Thyroid gland (tissue), 4 donors: ENCODE measurements at regions not wholly inside any gene's neighbourhood (a gene's known extent, or its start where the extent isn't known, plus 50 kb on each side); places are given as distances from the start of the nearest gene placed in this dataset.

Experiments used
- DNase-seq, 2 donors: peaks; one replicate each; pipeline ENCODE4 v3.0.0-alpha.2; 2019
- H3K27ac ChIP-seq, 3 donors: fragments of 200-600 bp; sonication (generic); 1 replicate in 2 of 3; 2 replicates in 1 of 3; pipeline ENCODE4 v1.5.1; 2016 to 2019; ENCODE audit warnings: mild to moderate bottlenecking in 1 of 3, moderate library complexity in 1 of 3
- H3K27me3 ChIP-seq: fragments of 200-600 bp; sonication (generic); one replicate; pipeline ENCODE4 v1.5.1; 2019
- H3K36me3 ChIP-seq, 2 donors: fragments of 200-600 bp; sonication (generic); one replicate each; pipeline ENCODE4 v1.5.1; 2016 to 2019
- H3K4me1 ChIP-seq, 2 donors: fragments of 200-600 bp; sonication (generic); one replicate each; pipeline ENCODE4 v1.5.1; 2017 to 2019
- H3K4me3 ChIP-seq, 3 donors: fragments of 200-600 bp; sonication (generic); replicated peaks in 1 of 3; 1 replicate in 2 of 3; 2 replicates in 1 of 3; pipeline ENCODE4 v1.5.1; 2016; ENCODE audit warnings: mild to moderate bottlenecking in 1 of 3
- H3K9me3 ChIP-seq: fragments of 200-600 bp; sonication (generic); one replicate; pipeline ENCODE4 v1.5.1; 2017
- POLR2A ChIP-seq, 2 donors: fragments of 450-650 bp; IDR thresholded peaks; one replicate each; pipeline ENCODE4 v1.6.1; 2017; ENCODE audit warnings: antibody characterized with exemption in 2 of 2, mild to moderate bottlenecking in 2 of 2, moderate library complexity in 1 of 2
- WGBS, 2 donors: methylation state at CpG; one replicate each; pipeline ENCODE4 v1.1.5; 2017; 5-methylcytosine and 5-hydroxymethylcytosine counted together
- intact Hi-C: fragments of 100-400 bp; cut with DNase I; formaldehyde crosslinking; loops from one replicate; pipeline ENCODE4 v1.15.1; 2023
- TF ChIP-seq, protein P1 (sequence below), 6 experiments: fragments of 200-600 bp in 3 of 6; fragments of 450-650 bp in 3 of 6; sonication (generic) in 3 of 6; IDR thresholded peaks; one replicate each; pipeline ENCODE4 v1.5.1; 2016 to 2019; ENCODE audit warnings: antibody characterized with exemption in 6 of 6, mild to moderate bottlenecking in 2 of 6, inconsistent platforms in 1 of 6, moderate library complexity in 1 of 6

DNA sequence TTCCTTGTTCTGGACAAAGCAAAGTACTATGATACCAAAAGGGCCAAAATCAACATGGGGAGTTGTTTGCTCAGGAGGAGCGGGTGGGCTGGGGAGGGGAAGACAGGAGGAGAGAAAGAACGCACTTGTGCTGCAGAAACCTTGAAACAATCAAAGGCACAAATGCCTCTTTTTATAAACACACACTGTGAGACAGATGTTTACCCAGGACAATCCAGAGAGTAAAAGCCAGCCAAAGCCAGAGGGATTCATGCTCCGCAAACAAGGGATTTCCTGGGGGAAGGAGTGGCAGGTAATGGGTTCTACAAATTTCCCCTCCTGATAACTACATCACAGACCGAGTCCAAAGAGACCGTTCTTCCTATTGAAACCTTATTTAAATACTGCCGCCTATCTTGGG, 323.5 kb upstream of the SKOR2 start:
- intact Hi-C loops, result no loop called here
- peaks cover 0 to 11% of the 10 kb centered on the region in 2 donors for H3K4me1 ChIP-seq
- H3K27me3 ChIP-seq, result no peaks in the 10 kb centered on the region
- H3K4me3 ChIP-seq, result no peak overlapping the region
- no peaks in the 10 kb centered on the region for H3K36me3 ChIP-seq
- WGBS, 2 donors, result 41 to 62% methylated on average over 6 of the region's 6 CpGs
- no peak for DNase-seq
- H3K27ac ChIP-seq, result no peak overlapping the region
- no peaks in the 10 kb centered on the region for H3K9me3 ChIP-seq
- TF ChIP-seq POLR2A (IDR thresholded peaks at IDR 0.05), result no peak

DNA sequence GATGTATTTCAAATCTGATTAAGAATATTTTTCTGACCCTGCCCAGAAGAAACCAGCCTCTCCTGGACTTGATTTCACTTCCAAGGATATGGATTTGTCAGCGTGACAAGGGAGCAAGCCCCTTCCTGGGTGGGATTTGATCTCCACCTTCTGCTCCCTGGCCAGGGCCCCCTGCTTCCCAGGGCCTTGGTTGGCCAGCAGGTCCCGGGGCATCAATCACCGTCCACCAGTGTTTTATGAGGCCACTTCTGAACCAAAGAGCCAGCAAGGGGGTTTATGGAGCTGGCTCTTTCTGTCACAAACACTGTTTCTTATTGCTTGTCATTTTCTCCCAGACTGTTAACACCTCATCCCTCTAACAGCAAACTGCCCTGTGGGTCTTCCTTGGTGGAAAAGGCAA, 320.5 kb upstream of the SKOR2 start:
- intact Hi-C loops, result no loop called here
- H3K27me3 ChIP-seq, result no peaks in the 10 kb centered on the region
- H3K36me3 ChIP-seq, result no peaks in the 10 kb centered on the region
- no peak overlapping the region for H3K4me3 ChIP-seq
- DNase-seq, result no peak
- peaks cover 0 to 18% of the 10 kb centered on the region in 2 donors for H3K4me1 ChIP-seq
- no peak overlapping the region for H3K27ac ChIP-seq
- TF ChIP-seq, protein P1, sequence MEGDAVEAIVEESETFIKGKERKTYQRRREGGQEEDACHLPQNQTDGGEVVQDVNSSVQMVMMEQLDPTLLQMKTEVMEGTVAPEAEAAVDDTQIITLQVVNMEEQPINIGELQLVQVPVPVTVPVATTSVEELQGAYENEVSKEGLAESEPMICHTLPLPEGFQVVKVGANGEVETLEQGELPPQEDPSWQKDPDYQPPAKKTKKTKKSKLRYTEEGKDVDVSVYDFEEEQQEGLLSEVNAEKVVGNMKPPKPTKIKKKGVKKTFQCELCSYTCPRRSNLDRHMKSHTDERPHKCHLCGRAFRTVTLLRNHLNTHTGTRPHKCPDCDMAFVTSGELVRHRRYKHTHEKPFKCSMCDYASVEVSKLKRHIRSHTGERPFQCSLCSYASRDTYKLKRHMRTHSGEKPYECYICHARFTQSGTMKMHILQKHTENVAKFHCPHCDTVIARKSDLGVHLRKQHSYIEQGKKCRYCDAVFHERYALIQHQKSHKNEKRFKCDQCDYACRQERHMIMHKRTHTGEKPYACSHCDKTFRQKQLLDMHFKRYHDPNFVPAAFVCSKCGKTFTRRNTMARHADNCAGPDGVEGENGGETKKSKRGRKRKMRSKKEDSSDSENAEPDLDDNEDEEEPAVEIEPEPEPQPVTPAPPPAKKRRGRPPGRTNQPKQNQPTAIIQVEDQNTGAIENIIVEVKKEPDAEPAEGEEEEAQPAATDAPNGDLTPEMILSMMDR (IDR thresholded peaks at IDR 0.05), result no peak
- TF ChIP-seq POLR2A (IDR thresholded peaks at IDR 0.05), result no peak
- 82 to 92% methylated on average over 3 of the region's 3 CpGs for WGBS, 2 donors
- no peaks in the 10 kb centered on the region for H3K9me3 ChIP-seq

DNA sequence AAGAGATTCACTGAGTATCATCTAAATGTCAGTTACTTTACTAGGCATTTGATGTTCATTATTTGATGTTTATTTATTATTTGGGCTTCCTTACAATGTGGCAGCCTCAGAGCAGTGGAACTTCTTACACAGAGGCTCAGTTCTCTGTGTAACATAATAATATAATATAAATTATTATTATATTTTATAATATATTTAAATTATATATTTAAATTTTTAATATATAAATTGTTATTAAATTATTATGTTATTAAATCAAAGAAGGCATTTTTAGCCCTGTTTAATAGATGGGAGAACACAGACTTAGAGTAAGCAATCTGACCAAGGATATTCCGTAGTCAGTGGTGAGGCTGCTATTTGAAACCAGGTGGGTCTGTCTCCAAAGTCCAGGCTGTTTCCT, 315.3 kb upstream of the SKOR2 start:
- no peak overlapping the region for H3K27ac ChIP-seq
- H3K36me3 ChIP-seq, result no peaks in the 10 kb centered on the region
- peaks cover 0 to 8% of the 10 kb centered on the region in 2 donors for H3K4me1 ChIP-seq
- H3K4me3 ChIP-seq, result no peak overlapping the region
- H3K9me3 ChIP-seq, result no peaks in the 10 kb centered on the region
- no peaks in the 10 kb centered on the region for H3K27me3 ChIP-seq
- TF ChIP-seq POLR2A (IDR thresholded peaks at IDR 0.05), result no peak
- TF ChIP-seq, protein P1 (IDR thresholded peaks at IDR 0.05), result no peak
- no peak for DNase-seq
- intact Hi-C loops, result no loop called here
- WGBS, 2 donors, result 82 to 96% methylated on average over 1 of the region's 1 CpG

DNA sequence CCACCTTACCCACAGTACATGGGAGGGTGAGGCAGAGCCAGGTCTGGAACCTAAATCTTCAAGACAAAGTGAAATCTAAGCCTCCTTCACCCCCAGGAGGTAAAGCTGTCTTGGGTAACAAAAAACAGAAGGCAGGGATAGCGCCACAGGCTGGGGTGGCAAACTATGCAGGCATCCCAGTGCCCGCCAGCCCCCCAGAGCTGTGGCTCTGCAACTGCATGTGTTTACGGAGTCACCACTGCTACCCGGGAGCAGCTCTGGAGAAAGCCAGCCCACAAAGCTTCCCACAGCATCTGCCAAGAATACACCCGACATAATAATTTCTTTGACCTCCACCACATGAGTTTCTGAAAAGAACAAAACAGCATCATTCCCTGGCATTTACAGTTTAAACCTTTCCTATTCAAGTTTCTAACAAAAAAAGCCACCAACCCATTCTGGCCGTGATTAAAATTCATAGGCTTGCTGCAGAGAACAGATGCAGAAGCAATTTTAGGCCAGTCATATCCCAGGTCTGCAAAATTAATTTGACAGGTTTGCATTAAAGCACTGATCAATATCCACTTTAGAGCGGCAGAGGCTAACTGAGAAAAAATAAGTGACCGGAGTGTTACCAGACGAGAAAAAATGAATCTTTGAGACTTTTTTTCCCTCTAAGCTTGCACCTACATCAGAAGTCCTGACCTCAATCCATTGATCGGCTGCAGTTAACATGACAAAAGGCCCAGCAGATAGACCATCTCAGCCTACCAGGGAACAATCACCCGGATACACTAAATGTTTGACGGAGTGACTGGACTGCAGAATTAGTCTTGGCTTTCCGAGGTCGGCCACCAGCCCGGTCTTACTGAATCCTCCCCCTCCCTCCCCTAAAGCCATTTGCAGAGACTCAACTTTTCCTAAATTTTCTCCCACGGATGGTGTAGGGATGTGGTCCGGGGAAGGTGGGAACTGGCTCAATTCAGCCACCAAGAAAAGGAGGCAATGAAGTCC, 309.6 kb upstream of the SKOR2 start:
- WGBS, 2 donors, result 65 to 69% methylated on average over 16 to 17 of the region's 17 CpGs
- no peak for DNase-seq
- no peak for TF ChIP-seq POLR2A (IDR thresholded peaks at IDR 0.05)
- TF ChIP-seq, protein P1 (IDR thresholded peaks at IDR 0.05), result no peak

DNA sequence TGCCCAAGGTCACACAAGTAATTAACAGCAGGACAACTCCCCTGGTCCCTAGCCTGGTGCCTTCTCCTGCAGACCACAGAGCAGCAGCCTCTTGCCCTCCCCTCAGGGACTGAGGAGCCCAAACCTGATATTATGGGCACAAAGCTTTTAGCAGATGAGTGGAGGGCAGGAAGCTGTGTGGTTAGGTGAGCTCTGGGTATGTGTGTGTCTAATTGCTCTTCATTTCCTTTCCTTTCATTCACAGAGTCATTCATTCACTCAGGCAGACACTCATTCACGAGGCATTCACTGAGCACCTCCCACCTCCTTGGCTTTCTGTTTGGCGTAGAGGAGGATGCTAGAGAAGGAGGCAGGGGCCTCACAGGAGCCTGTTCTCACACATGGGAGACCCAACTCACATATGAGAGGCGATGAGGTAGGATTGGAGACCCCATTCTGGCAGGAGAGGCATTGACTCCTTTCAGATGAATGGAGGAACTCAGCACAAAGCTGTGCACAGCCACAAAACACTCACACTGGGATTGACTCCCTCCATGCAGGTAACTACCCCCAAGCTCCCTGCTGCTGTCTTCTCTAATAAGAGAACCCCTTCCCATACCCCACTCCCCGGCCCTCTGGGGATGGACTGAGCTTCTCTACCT, 306.8 kb upstream of the SKOR2 start:
- Histone ChIP-seq H3K27ac (no peak overlapping the region), H3K4me1 (peaks cover 0 to 4% of the 10 kb centered on the region in 2 donors), H3K27me3 (no peaks in the 10 kb centered on the region), H3K4me3 (no peak overlapping the region), H3K36me3 (no peaks in the 10 kb centered on the region), H3K9me3 (no peaks in the 10 kb centered on the region)
- no peak for DNase-seq
- 73% methylated on average over 3 to 4 of the region's 4 CpGs for WGBS, 2 donors
- intact Hi-C loops, result no loop called here
- TF ChIP-seq, protein P1 (IDR thresholded peaks at IDR 0.05), result no peak
- no peak for TF ChIP-seq POLR2A (IDR thresholded peaks at IDR 0.05)

More for the DNA sequence above, 309.6 kb upstream of the SKOR2 start:
- H3K27me3 ChIP-seq, result no peaks in the 10 kb centered on the region
- H3K4me1 ChIP-seq, result no peaks in the 10 kb centered on the region
- intact Hi-C loops, result no loop called here
- H3K9me3 ChIP-seq, result no peaks in the 10 kb centered on the region
- no peak overlapping the region for H3K4me3 ChIP-seq
- H3K36me3 ChIP-seq, result no peaks in the 10 kb centered on the region
- H3K27ac ChIP-seq, result no peak overlapping the region
